ENCODE measurements at regions not wholly inside any gene's neighbourhood (a gene's known extent, or its start where the extent isn't known, plus 50 kb on each side); places are given as distances from the start of the nearest gene placed in this dataset.

DNA sequence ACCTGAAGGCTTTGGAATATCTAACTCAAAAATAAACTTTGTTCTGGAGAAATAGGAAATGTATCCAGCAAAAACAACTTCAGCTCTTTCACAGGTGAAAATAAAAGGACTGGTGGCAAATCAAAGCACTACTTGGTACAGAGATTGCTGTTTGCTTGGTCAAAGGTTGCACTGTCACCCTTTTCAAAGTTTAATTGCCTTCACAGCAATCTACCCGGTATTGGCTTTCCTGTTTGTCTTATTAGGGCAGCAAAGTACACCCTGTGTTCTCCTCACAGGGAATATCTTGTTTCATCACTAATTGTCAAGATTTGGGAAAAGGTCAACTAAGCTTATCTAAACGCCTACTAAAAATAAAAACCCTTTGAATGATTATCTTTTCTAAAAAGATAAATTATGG is 214.1 kb upstream of the ADCY2 start:
- TF ChIP-seq, protein P1, sequence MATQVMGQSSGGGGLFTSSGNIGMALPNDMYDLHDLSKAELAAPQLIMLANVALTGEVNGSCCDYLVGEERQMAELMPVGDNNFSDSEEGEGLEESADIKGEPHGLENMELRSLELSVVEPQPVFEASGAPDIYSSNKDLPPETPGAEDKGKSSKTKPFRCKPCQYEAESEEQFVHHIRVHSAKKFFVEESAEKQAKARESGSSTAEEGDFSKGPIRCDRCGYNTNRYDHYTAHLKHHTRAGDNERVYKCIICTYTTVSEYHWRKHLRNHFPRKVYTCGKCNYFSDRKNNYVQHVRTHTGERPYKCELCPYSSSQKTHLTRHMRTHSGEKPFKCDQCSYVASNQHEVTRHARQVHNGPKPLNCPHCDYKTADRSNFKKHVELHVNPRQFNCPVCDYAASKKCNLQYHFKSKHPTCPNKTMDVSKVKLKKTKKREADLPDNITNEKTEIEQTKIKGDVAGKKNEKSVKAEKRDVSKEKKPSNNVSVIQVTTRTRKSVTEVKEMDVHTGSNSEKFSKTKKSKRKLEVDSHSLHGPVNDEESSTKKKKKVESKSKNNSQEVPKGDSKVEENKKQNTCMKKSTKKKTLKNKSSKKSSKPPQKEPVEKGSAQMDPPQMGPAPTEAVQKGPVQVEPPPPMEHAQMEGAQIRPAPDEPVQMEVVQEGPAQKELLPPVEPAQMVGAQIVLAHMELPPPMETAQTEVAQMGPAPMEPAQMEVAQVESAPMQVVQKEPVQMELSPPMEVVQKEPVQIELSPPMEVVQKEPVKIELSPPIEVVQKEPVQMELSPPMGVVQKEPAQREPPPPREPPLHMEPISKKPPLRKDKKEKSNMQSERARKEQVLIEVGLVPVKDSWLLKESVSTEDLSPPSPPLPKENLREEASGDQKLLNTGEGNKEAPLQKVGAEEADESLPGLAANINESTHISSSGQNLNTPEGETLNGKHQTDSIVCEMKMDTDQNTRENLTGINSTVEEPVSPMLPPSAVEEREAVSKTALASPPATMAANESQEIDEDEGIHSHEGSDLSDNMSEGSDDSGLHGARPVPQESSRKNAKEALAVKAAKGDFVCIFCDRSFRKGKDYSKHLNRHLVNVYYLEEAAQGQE (IDR thresholded peaks at IDR 0.05; ENCODE audit: insufficient read depth in 1 of 2, low read depth in 2 of 2, low read length in 2 of 2): no peak
- TF ChIP-seq TAF1 (IDR thresholded peaks at IDR 0.05; ENCODE audit: borderline replicate concordance, insufficient read depth, low read length) (no peak), FOXP2 (optimal IDR thresholded peaks at IDR 0.05; ENCODE audit: borderline replicate concordance, extremely low read depth, extremely low read length, insufficient read depth) (no peak), POLR2AphosphoS5 (IDR thresholded peaks at IDR 0.05; ENCODE audit: low read depth, low read length) (no peak)
